Testis (tissue), 2 donors: ENCODE measurements at regions not wholly inside any gene's neighbourhood (a gene's known extent, or its start where the extent isn't known, plus 50 kb on each side); places are given as distances from the start of the nearest gene placed in this dataset.

Source experiments
- DNase-seq: peaks from one replicate; pipeline ENCODE4 v3.0.0-alpha.2; 2019
- H3K27ac ChIP-seq, 2 donors: fragments of 200-600 bp; sonication (generic); one replicate each; pipeline ENCODE4 v1.5.1; 2019
- H3K27me3 ChIP-seq: fragments of 200-600 bp; sonication (generic); one replicate; pipeline ENCODE4 v1.5.1; 2019
- H3K36me3 ChIP-seq: fragments of 200-600 bp; sonication (generic); one replicate; pipeline ENCODE4 v1.5.1; 2017; ENCODE audit warnings: low read depth; ENCODE audit errors: missing control alignments
- H3K4me1 ChIP-seq: fragments of 200-600 bp; sonication (generic); one replicate; pipeline ENCODE4 v1.5.1; 2019
- H3K4me3 ChIP-seq, 2 donors: fragments of 200-600 bp; sonication (generic); one replicate each; pipeline ENCODE4 v1.5.1; 2017 to 2019
- H3K9me3 ChIP-seq: fragments of 200-600 bp; sonication (generic); one replicate; pipeline ENCODE4 v1.5.1; 2017
- POLR2A ChIP-seq: fragments of 450-650 bp; IDR thresholded peaks from one replicate; pipeline ENCODE4 v1.6.1; 2017; ENCODE audit warnings: antibody characterized with exemption, mild to moderate bottlenecking, moderate library complexity
- WGBS, 2 donors: methylation state at CpG; one replicate each; pipeline ENCODE4 v1.1.5; 2018; 5-methylcytosine and 5-hydroxymethylcytosine counted together
- intact Hi-C: fragments of 100-400 bp; cut with DNase I; formaldehyde crosslinking; loops from one replicate; pipeline ENCODE4 v1.15.1; 2023; ENCODE audit warnings: low total_unique reads
- TF ChIP-seq, protein P1 (sequence below), 3 experiments: fragments of 450-650 bp in 2 of 3; fragments of 200-600 bp in 1 of 3; sonication (generic) in 1 of 3; IDR thresholded peaks; one replicate each; pipeline ENCODE4 v1.5.1; 2016 to 2019; ENCODE audit warnings: antibody characterized with exemption in 3 of 3, mild to moderate bottlenecking in 2 of 3, moderate library complexity in 1 of 3

GRCh38 chr9:134575901-134576176, 65.8 kb upstream of the COL5A1 start:
- Histone ChIP-seq H3K4me3 (no peak overlapping the region), H3K36me3 (no peaks in the 10 kb centered on the region), H3K27ac (no peak overlapping the region), H3K9me3 (no peaks in the 10 kb centered on the region), H3K27me3 (no peaks in the 10 kb centered on the region), H3K4me1 (no peaks in the 10 kb centered on the region)
- 83% methylated on average over 3 of the region's 3 CpGs for WGBS, 2 donors
- no peak for TF ChIP-seq POLR2A
- TF ChIP-seq, protein P1, sequence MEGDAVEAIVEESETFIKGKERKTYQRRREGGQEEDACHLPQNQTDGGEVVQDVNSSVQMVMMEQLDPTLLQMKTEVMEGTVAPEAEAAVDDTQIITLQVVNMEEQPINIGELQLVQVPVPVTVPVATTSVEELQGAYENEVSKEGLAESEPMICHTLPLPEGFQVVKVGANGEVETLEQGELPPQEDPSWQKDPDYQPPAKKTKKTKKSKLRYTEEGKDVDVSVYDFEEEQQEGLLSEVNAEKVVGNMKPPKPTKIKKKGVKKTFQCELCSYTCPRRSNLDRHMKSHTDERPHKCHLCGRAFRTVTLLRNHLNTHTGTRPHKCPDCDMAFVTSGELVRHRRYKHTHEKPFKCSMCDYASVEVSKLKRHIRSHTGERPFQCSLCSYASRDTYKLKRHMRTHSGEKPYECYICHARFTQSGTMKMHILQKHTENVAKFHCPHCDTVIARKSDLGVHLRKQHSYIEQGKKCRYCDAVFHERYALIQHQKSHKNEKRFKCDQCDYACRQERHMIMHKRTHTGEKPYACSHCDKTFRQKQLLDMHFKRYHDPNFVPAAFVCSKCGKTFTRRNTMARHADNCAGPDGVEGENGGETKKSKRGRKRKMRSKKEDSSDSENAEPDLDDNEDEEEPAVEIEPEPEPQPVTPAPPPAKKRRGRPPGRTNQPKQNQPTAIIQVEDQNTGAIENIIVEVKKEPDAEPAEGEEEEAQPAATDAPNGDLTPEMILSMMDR (IDR thresholded peaks at IDR 0.05), result no peak
- no peak for DNase-seq
- intact Hi-C loops, result no loop called here

GRCh38 chr9:134585021-134585561, 56.5 kb upstream of the COL5A1 start:
- intact Hi-C loops, result no loop called here
- no peak overlapping the region for H3K4me3 ChIP-seq
- no peak for TF ChIP-seq POLR2A
- TF ChIP-seq, protein P1 (IDR thresholded peaks at IDR 0.05), result no peak
- WGBS, 2 donors, result 64 to 81% methylated on average over 4 to 18 of the region's 18 CpGs
- no peaks in the 10 kb centered on the region for H3K9me3 ChIP-seq
- H3K4me1 ChIP-seq, result no peaks in the 10 kb centered on the region
- DNase-seq, result no peak
- H3K27ac ChIP-seq, result no peak overlapping the region
- no peaks in the 10 kb centered on the region for H3K27me3 ChIP-seq
- no peaks in the 10 kb centered on the region for H3K36me3 ChIP-seq

DNA sequence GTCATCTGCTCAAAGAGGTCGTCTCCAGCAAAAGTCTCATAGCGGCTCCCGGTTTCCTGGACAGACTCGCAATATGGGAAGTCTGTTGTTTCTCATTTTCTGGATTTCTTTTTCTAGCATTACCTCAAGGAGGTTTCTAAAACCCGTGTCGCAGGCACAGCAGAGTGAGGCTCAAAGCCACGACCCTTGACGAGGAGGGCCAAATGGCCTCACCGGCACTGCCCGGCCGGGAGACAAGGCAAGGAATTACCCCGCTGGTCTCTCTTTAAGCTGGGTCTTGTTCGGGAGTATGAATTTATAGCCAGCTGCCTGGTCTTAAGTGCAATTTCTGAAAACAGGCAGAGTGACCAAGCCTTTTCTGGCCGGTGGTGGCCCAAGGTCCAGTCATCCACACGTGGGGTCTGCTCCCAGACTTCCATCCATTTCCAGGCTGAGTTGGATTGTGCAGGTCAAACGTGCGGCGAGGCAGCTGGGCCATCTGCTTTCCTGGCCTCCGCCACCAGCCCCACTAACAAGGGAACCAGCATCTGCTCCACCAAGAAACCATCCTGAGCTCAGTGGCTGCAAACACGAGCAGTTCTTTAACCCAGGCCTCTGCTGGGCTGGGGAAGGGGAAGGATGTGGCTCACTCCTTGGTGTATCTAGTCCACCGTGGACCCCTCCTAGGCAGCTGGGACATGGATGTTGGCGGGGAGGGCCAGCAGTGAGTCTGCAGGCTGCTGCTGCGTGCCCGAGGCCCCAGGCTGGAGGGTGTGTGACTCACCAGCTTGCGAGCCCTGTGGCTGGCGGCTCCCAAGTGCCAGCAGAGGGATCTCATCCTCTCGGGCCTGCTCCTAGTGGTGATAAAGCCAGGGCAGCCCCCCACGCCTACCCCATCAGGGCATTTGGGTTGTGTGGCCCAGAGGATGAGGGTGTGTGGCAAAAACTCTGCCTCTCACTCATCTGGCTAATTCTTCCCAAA, 55.6 kb upstream of the COL5A1 start:
- Histone ChIP-seq H3K4me1 (no peaks in the 10 kb centered on the region), H3K27ac (no peak overlapping the region), H3K27me3 (no peaks in the 10 kb centered on the region), H3K4me3 (no peak overlapping the region), H3K36me3 (no peaks in the 10 kb centered on the region), H3K9me3 (no peaks in the 10 kb centered on the region)
- 82 to 83% methylated on average over 18 to 28 of the region's 28 CpGs for WGBS, 2 donors
- intact Hi-C loops, result no loop called here
- no peak for DNase-seq
- TF ChIP-seq, protein P1 (IDR thresholded peaks at IDR 0.05), result no peak
- no peak for TF ChIP-seq POLR2A

DNA sequence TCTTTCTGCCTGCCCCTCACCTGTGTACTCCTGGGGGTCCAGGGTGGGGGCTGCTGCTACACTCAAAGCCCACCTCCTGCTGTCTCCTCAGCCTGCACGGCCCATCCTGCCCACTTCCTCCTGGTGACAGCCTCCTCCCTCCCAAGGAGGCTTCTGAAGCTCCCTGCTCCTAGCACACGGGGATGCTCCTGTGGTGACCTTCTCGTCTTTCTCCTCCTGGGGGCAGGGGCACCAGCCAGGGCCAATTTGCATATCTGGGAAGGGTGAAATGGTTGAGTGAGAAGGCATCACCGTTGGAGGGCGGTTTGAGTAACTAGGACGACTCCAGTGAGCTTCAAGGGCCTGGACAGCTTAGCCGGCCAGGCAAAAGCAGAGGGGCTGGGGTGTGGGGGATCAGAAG, 51.9 kb upstream of the COL5A1 start:
- TF ChIP-seq POLR2A, result no peak
- DNase-seq, result no peak
- intact Hi-C loops, result no loop called here
- Histone ChIP-seq H3K27me3 (no peaks in the 10 kb centered on the region), H3K36me3 (no peaks in the 10 kb centered on the region), H3K4me1 (no peaks in the 10 kb centered on the region), H3K27ac (no peak overlapping the region), H3K4me3 (no peak overlapping the region), H3K9me3 (no peaks in the 10 kb centered on the region)
- WGBS, 2 donors, result 77 to 78% methylated on average over 7 of the region's 7 CpGs

DNA sequence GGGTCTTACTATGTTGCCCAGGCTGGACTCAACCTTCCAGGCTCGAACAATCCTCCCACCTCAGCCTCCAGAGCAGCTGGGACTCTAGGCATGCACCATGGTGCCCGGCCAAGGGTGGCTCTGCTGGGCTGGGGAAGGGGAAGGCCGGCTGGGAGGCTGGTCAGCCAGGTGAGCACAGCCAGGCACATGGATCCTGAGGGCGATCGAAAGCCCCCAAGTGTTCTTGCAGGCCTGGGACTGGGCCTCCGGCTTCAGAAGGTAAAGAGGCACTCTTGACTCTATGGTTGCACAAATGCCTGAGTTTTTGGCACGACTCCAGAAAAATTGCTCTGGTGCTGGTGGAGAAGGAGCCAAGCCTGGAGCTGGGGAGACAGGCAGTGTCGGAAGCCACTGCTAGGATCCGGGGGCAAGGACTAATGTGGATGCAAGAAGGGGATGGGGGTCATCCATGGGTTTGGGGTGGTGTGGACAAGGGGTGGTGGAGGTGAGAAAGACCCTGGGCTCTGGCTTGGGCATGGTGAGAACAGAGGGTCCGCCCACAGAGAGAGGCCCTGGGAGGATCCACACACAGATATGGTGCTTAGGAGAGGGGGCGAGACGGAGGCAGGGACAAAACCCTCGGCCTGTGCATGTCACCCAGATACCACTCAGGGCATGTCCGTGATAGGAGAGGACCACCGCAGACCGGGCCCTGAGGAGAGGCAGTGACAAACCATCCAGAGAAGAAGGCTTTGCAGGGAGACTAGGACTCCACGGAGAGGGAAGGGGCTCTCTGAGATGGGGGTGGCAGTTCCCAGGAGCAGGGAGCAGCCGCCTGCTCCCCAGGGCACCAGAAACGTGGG, 51.1 kb upstream of the COL5A1 start:
- intact Hi-C loops, result no loop called here

More for the DNA sequence above, 51.1 kb upstream of the COL5A1 start:
- 84 to 89% methylated on average over 9 to 19 of the region's 19 CpGs for WGBS, 2 donors
- Histone ChIP-seq H3K27ac (no peak overlapping the region), H3K27me3 (no peaks in the 10 kb centered on the region), H3K4me1 (no peaks in the 10 kb centered on the region), H3K4me3 (no peak overlapping the region), H3K36me3 (no peaks in the 10 kb centered on the region), H3K9me3 (no peaks in the 10 kb centered on the region)
- TF ChIP-seq, protein P1 (IDR thresholded peaks at IDR 0.05), result no peak
- TF ChIP-seq POLR2A, result no peak
- DNase-seq, result no peak
